ENCODE measurements at regions not wholly inside any gene's neighbourhood (a gene's known extent, or its start where the extent isn't known, plus 50 kb on each side); places are given as distances from the start of the nearest gene placed in this dataset.

DNA sequence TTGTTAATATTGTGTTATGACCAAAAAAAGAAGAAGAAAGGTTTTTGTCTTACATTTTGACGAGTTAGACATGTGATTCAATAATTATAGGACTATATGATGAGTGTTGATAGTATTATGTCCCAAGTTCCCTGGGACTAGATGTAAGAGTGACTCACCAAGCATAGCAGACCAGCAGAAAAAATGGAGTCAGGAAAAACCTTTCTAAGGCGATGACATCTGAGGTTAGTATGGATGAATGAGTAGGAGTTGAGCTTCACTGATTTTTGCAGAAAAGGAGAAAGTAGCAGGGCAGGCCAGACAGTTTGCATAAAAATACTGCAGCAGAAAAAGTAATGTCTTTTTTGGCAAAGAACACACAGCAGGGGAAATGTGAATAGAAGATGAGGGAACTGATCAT, 1041.3 kb upstream of the ADGRL4 start:
- TF ChIP-seq, protein P1, sequence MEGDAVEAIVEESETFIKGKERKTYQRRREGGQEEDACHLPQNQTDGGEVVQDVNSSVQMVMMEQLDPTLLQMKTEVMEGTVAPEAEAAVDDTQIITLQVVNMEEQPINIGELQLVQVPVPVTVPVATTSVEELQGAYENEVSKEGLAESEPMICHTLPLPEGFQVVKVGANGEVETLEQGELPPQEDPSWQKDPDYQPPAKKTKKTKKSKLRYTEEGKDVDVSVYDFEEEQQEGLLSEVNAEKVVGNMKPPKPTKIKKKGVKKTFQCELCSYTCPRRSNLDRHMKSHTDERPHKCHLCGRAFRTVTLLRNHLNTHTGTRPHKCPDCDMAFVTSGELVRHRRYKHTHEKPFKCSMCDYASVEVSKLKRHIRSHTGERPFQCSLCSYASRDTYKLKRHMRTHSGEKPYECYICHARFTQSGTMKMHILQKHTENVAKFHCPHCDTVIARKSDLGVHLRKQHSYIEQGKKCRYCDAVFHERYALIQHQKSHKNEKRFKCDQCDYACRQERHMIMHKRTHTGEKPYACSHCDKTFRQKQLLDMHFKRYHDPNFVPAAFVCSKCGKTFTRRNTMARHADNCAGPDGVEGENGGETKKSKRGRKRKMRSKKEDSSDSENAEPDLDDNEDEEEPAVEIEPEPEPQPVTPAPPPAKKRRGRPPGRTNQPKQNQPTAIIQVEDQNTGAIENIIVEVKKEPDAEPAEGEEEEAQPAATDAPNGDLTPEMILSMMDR (IDR thresholded peaks at IDR 0.05; ENCODE audit: unreplicated experiment) = no peak
- Mint-ChIP-seq H3K27ac (ENCODE audit: unreplicated experiment) (no peak overlapping the region), H3K4me1 (ENCODE audit: low read depth, unreplicated experiment) (no peaks in the 10 kb centered on the region), H3K36me3 (ENCODE audit: insufficient read depth, unreplicated experiment) (no peaks in the 10 kb centered on the region), H3K9me3 (ENCODE audit: low read depth, unreplicated experiment) (peaks cover 2% of the 10 kb centered on the region), H3K4me3 (ENCODE audit: low read depth, unreplicated experiment) (no peak overlapping the region), H3K27me3 (ENCODE audit: unreplicated experiment) (no peaks in the 10 kb centered on the region)
- CTCF ChIA-PET = no interaction called here
- no TSS peak for BruUV-seq (replicated peaks)
- intact Hi-C loops (cut with micrococcal nuclease; ENCODE audit: unreplicated experiment) = no loop called here
- no peak for DNase-seq

GRCh38 chr1:80044662-80045061, 1038.1 kb upstream of the ADGRL4 start:
- CTCF ChIA-PET = no interaction called here

GRCh38 chr1:80036690-80037432, 1030.3 kb upstream of the ADGRL4 start:
- TF ChIP-seq, protein P1 (IDR thresholded peaks at IDR 0.05; ENCODE audit: unreplicated experiment) = no peak
- Mint-ChIP-seq H3K36me3 (ENCODE audit: insufficient read depth, unreplicated experiment) (no peaks in the 10 kb centered on the region), H3K9me3 (ENCODE audit: low read depth, unreplicated experiment) (peaks cover 8% of the 10 kb centered on the region), H3K27ac (ENCODE audit: unreplicated experiment) (no peak overlapping the region), H3K4me3 (ENCODE audit: low read depth, unreplicated experiment) (no peak overlapping the region), H3K4me1 (ENCODE audit: low read depth, unreplicated experiment) (no peaks in the 10 kb centered on the region), H3K27me3 (ENCODE audit: unreplicated experiment) (no peaks in the 10 kb centered on the region)
- no peak for DNase-seq
- no TSS peak for BruUV-seq (replicated peaks)
- CTCF ChIA-PET = no interaction called here
- intact Hi-C loops (cut with micrococcal nuclease; ENCODE audit: unreplicated experiment) = no loop called here

More at GRCh38 chr1:80044662-80045061, 1038.1 kb upstream of the ADGRL4 start:
- H3K27ac Mint-ChIP-seq (ENCODE audit: unreplicated experiment) = no peak overlapping the region
- no TSS peak for BruUV-seq (replicated peaks)
- intact Hi-C loops (cut with micrococcal nuclease; ENCODE audit: unreplicated experiment) = no loop called here
- H3K4me3 Mint-ChIP-seq (ENCODE audit: low read depth, unreplicated experiment) = no peak overlapping the region
- TF ChIP-seq, protein P1 (IDR thresholded peaks at IDR 0.05; ENCODE audit: unreplicated experiment) = no peak
- H3K9me3 Mint-ChIP-seq (ENCODE audit: low read depth, unreplicated experiment) = peaks cover 12% of the 10 kb centered on the region
- no peaks in the 10 kb centered on the region for H3K4me1 Mint-ChIP-seq (ENCODE audit: low read depth, unreplicated experiment)
- no peaks in the 10 kb centered on the region for H3K27me3 Mint-ChIP-seq (ENCODE audit: unreplicated experiment)
- no peak for DNase-seq
- H3K36me3 Mint-ChIP-seq (ENCODE audit: insufficient read depth, unreplicated experiment) = no peaks in the 10 kb centered on the region

DNA sequence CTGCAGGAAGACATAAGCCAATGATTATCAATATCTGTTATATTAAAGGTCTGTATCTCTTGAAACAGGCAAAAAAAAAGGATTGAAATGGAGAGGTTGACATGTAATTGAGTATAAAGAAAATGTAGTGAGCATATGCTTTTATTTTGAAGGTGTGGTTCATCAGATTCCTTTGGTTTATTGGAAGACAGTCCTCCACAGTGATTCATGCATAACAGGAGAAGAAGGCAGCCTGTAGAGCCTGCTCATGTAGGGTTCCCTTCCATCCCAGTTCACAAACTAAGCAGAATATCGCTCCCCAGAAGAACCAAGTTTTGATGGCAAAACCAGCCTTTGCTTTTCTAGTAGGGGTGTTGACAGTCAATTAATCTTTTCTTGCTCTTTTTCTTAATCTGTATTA, 1016.8 kb upstream of the ADGRL4 start:
- Mint-ChIP-seq H3K27me3 (ENCODE audit: unreplicated experiment) (no peaks in the 10 kb centered on the region), H3K9me3 (ENCODE audit: low read depth, unreplicated experiment) (no peaks in the 10 kb centered on the region), H3K4me3 (ENCODE audit: low read depth, unreplicated experiment) (no peak overlapping the region), H3K27ac (ENCODE audit: unreplicated experiment) (no peak overlapping the region), H3K36me3 (ENCODE audit: insufficient read depth, unreplicated experiment) (no peaks in the 10 kb centered on the region), H3K4me1 (ENCODE audit: low read depth, unreplicated experiment) (no peaks in the 10 kb centered on the region)
- DNase-seq = no peak
- BruUV-seq (replicated peaks) = no TSS peak
- intact Hi-C loops (cut with micrococcal nuclease; ENCODE audit: unreplicated experiment) = no loop called here
- CTCF ChIA-PET = no interaction called here
- TF ChIP-seq, protein P1 (IDR thresholded peaks at IDR 0.05; ENCODE audit: unreplicated experiment) = no peak
